GM18858 (cell line): ENCODE measurements at regions not wholly inside any gene's neighbourhood (a gene's known extent, or its start where the extent isn't known, plus 50 kb on each side); places are given as distances from the start of the nearest gene placed in this dataset.
"Not testable (repeated sequence)": the region's sequence is repeated elsewhere in the genome, so short reads cannot be mapped to it uniquely, and the experiment has no call there.

Experiments used
- ATAC-seq: cut with Tn5 transposase; IDR thresholded peaks from one replicate; pipeline ENCODE4 v1.9.1; 2021; ENCODE audit not compliant: unreplicated experiment

DNA sequence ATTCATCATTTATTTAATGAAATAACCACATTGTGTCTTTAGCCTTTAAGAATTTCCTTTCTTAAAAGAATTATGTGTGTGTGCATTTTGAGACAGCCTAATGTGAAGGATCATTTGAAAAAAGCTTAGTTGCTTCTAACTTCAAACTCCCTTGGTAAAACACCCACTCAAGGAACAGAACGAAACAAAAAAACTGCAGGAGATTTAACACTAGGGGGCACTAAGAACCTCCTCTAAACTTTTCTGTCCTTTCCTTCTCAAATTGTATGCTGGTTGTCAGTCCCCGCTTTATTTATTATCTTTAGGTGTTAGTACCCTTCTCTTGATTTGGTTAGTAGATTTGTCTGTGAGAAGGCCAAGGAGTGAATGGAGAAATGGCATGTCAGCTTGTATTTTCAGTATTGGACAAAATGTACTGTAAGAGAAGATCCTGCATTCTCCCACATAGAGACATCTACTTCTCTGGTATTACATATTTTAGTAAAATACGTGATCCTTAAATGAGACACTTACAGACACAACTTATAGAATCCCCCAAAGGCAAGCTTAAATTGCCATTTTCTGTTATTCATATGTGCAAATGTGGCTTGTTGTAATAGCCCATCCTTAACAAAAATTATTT lies 229.7 kb downstream of the MRPS30 start:
- ATAC-seq = peak; percentile 73

- ATAC-seq = no peak
These were observed 233.5 kb downstream of the MRPS30 start for GRCh38 chr5:45042283-45042682.

GRCh38 chr5:45057564-45057963 lies 248.8 kb downstream of the MRPS30 start:
- no peak for ATAC-seq

GRCh38 chr5:45060724-45061123 lies 252.0 kb downstream of the MRPS30 start:
- ATAC-seq = no peak

- no peak for ATAC-seq
These were observed 253.3 kb downstream of the MRPS30 start for GRCh38 chr5:45062044-45062443.

DNA sequence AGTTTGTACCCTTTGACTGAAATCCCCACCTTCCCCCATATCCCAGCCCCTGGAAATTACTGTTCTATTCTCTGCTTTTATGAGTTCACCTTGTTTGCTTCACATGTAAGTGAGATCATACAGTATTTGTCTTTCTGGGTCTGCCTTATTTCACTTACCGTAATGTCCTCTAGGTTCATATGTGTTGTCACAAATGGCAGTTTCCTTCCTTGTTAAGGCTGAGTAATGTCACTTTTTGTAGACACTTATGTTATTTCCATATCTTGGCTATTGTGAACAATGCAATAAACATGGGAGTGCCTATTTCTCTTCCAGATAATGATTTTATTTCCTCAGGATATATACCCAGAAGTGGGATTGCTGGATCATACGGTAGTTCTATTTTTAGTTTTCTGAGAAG lies 272.3 kb downstream of the MRPS30 start:
- no peak for ATAC-seq

DNA sequence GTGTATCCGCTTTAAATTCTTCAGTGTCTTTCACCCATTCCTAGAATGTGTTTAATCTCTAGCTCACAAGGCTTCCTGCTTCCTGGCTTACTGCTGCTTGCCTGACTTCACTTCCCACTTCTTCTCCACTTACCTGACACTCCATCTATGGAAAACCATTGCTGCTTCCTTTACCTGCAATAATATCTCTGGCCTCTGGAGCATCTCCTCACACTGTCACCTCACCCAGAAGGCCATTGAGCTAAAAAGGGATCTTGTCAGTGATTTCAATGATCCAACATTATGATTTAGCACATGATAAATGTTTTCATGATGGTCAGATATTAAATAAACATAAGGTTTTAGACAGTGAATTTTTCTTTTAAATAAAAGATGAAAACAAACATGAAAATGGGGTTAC lies 281.1 kb downstream of the MRPS30 start:
- ATAC-seq = no peak

GRCh38 chr5:45093377-45093776 lies 284.6 kb downstream of the MRPS30 start:
- no peak for ATAC-seq

DNA sequence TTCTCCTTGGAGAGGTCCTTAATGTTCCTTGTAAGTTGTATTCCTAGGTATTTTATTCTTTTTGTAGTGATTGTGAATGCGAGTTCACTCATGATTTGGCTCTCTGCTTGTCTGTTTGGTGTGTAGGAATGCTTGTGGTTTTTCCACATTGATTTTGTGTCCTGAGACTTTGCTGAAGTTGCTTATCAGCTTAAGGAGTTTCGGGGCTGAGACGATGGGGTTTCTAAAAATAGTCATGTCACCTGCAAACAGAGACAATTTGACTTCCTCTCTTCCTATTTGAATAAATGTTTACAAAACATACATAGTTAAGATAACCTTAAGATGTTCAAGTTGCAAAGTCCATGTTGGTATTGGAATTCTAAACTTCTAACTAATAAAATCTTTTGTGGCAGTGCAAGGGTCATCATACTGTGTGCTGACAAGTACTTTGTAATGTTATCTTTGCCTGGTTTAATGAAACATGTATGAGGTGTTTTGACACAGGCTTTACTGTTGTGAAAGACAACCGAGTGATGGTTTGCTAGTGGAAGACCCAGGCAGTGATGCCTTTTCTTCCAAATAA lies 286.2 kb downstream of the MRPS30 start:
- no peak for ATAC-seq

- ATAC-seq = no peak
These were observed 289.7 kb downstream of the MRPS30 start for GRCh38 chr5:45098483-45098882.

DNA sequence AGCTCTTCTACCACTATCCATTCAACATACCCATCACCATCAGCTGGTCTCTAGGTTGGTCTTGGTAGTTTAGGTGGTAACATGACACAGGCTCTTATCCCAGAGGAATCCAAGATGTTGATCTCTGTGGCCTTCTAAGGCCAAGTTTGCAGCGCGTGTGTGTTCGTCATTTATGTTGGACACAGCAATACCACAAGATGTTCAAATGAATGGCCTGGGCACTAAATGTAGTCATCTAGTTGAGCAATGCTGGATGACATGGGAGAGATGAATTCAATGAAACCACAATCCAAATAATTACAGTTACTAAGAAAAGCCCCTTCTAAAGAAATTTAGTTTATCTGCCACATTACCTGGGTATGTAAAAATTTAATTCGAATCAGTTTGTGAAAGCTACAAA lies 292.4 kb downstream of the MRPS30 start:
- no peak for ATAC-seq

DNA sequence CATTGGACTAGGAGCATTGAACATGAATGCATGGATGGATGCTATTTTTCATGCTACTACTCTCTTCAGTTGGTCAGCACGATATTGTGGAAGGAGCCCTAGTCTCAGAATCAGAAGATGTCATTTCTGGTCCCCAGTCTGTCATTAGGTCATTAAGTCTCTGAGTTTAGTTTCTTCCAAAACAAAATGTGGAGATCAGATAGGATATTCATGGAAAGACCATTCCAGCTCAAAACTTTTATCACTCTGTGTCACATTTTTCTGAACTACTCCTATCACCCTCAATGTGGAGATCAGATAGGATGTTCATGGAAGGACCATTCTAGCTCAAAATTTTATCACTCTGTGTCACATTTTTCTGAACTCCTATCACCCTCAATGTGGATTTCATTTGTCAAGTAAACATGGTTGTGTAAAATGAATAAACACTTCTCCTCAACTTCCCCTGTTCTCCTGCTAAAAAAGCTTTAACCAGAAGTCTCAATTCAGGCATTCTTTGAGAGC lies 296.8 kb downstream of the MRPS30 start:
- no peak for ATAC-seq

DNA sequence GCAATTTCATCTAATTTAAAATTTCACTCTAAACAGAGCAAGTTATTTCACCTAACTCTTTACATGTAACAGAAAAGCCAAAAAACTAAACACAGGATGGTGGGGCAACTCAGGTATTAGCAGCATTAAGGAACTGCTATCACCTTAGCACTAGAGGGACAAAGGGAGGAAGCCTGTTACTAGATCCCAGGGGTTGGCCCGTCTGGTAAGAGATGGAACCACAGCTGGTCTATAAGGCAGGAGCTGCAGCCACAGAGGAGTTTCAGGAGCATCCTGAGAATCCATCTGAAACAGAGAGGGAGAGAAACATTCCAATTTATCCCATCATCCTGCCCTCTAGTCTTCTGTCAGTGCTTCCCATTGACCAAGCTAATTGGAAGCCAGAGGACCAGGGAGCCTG lies 300.3 kb downstream of the MRPS30 start:
- no peak for ATAC-seq

DNA sequence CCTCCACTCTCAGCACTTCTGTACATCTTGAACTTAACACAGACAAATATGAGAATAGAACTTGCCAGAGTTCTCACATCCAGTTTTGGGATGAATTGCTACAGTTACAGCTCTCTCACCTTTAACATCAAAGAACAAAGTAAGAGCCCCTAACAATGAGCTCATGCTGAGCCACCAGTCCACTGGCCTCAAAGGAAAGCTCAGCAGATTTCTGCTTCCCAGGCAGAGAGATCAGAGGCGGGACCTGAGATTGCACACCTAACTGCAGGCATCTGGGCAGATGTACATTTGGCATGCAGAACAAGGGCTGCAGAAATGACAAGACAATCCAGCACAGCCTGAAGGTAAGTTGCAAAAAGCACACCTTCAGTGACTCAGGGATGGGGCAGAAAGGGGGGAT lies 300.9 kb downstream of the MRPS30 start:
- no peak for ATAC-seq

DNA sequence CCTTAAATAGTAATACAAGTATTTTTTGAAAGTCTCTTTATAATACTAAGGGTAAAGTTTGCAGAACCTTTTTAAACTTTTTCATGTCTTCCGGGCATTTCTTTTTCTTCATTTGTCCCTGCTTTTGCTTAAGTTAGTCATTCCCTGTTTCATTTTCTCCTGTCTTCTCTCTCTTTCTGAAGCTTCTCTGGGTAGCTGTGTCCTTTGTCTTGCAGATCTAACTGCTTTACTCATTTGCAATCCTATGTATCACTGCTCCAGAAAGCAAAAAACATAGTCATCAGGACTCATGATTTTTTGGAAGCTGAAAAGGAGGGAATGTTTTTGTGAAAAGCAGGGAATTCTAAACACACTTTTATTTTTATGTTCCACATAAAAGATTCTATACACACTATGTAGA lies 301.7 kb downstream of the MRPS30 start:
- ATAC-seq = no peak

- no peak for ATAC-seq
These were observed 305.0 kb downstream of the MRPS30 start for GRCh38 chr5:45113726-45114125.

DNA sequence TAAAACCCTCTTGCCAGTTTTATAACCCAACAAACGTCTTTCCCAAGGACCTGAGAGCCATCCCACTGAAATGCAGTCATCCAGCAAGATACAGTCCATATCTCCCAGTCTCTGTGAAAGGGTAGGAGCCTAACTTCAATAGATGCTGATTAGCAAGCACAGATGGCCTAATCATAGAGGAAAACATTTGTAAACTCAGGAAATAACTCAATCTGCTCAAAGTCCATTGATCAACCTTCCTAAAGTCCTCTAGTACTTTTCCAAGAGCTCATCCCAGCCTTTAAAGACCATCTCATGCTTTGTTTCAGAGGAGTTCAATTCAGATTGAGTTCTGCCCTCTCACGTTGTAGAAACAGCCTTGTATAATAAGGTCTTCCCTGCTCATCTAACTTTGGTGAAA lies 324.2 kb downstream of the MRPS30 start:
- no peak for ATAC-seq

GRCh38 chr5:45162974-45163373 lies 354.2 kb downstream of the MRPS30 start:
- ATAC-seq = no peak

DNA sequence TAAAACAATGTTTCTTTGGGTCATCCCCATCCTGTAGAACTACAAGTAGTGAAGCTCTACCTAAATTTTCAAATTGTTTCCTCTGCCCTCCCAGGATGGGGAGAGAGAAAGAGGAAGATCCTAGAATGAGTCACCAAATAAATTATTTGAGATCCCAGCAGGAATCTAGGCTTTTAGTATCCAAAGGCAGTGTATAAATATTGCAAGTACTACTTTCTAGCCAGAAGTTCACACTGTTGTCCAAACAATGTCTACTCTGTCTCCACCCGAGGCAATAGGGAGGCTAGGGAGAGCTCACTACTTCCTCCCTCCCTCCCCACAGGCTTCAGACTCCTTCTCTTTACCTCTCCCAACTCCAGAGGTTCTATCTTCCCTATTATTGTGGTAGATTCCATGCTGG lies 362.8 kb downstream of the MRPS30 start:
- no peak for ATAC-seq

DNA sequence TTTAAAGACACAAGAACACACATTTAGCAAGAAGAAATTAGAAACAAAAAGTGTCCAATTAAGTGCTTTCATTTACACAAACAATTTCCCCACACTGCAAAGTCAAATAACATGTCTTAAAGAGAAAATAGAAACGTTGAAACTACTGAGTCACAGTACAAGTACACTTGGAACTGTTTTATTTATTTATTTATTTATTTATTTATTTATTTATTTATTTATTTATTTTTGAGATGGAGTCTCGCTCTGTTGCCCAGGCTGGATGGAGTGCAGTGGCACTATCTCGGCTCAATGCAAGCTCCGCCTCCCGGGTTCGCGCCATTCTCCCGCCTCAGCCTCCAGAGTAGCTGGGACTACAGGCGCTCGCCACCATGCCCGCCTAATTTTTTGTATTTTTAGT lies 363.9 kb downstream of the MRPS30 start:
- not testable (repeated sequence) for ATAC-seq

GRCh38 chr5:45179686-45180085 lies 370.9 kb downstream of the MRPS30 start:
- ATAC-seq = no peak

GRCh38 chr5:45189042-45189441 lies 380.3 kb downstream of the MRPS30 start:
- no peak for ATAC-seq

DNA sequence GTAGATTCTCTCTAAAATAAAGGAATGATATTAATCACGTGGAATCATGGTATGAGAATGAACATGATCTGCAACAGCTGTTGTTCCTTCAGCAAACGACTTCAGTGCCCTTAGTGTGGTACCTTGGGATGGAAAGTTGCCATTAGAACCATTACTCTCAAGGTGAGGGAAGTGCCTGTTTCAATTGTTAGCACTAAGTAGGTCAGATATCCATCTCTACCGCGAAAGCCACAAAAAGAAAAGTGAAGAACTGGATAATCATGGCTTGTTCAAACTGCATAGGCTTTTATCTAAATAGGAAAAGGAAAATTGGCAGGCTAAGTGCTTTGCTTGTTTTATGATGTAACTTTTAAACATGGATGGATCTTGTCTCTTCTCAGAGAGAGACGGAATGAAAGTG lies 380.7 kb downstream of the MRPS30 start:
- no peak for ATAC-seq
